ENCODE measurements at regions not wholly inside any gene's neighbourhood (a gene's known extent, or its start where the extent isn't known, plus 50 kb on each side); places are given as distances from the start of the nearest gene placed in this dataset.

GRCh38 chr18:8969639-8970390 lies 132.7 kb upstream of the NDUFV2 start:
- Histone ChIP-seq H2AK5ac (ENCODE audit: low read depth, low read length) (no peak overlapping the region), H2BK20ac (ENCODE audit: low read length) (no peak overlapping the region), H3K4me2 (ENCODE audit: insufficient read depth in 1 of 2, low read depth in 2 of 2, low read length in 2 of 2) (no peak overlapping the region), H3K79me2 (ENCODE audit: control insufficient read depth in 1 of 2, insufficient read depth in 2 of 2, low read length in 2 of 2) (no peaks in the 10 kb centered on the region), H3K9ac (replicated peaks in 1 of 4; ENCODE audit: extremely low read depth in 1 of 4, low read depth in 3 of 4, low read length in 3 of 4) (no peak overlapping the region; a peak in 1 of 7 replicates), H3K4me3 (ENCODE audit: extremely low read depth in 1 of 4, insufficient read depth in 2 of 4, low read depth in 3 of 4, low read length in 4 of 4) (no peak overlapping the region), H2BK120ac (replicated peaks; ENCODE audit: low read depth, low read length) (no peak overlapping the region), H2AFZ (ENCODE audit: low read length) (no peak overlapping the region), H3K79me1 (ENCODE audit: low read depth, low read length) (no peaks in the 10 kb centered on the region), H3K18ac (ENCODE audit: extremely low read depth, low read length) (peak overlapping the region; percentile 32; the same call in 1 of the 2 replicates), H3K9me3 (ENCODE audit: insufficient read depth in 2 of 2, low read depth in 1 of 2, low read length in 1 of 2) (no peaks in the 10 kb centered on the region), H4K5ac (ENCODE audit: insufficient read length, low read depth, low read length) (no peak overlapping the region), H4K8ac (ENCODE audit: extremely low read depth, insufficient read depth, low read length) (no peak overlapping the region), H3K27me3 (replicated peaks in 1 of 4; ENCODE audit: control insufficient read depth in 3 of 4, extremely low read depth in 1 of 4, insufficient read depth in 3 of 4, low read length in 3 of 4) (no peaks in the 10 kb centered on the region; a peak in 1 of 7 replicates), H2BK5ac (ENCODE audit: low read depth, low read length) (no peak overlapping the region; the same call in 1 of the 2 replicates), H3K27ac (ENCODE audit: low read depth, low read length) (no peak overlapping the region), H3K14ac (ENCODE audit: insufficient read length) (no peak overlapping the region), H3K36me3 (ENCODE audit: control insufficient read depth in 2 of 4, insufficient read depth in 4 of 4, low read length in 3 of 4) (no peaks in the 10 kb centered on the region), H2BK15ac (ENCODE audit: low read length) (no peak overlapping the region), H3K23ac (ENCODE audit: insufficient read length) (no peak overlapping the region), H2BK12ac (ENCODE audit: low read depth, low read length) (no peak overlapping the region), H3K56ac (replicated peaks; ENCODE audit: insufficient read length, low read depth, low read length) (no peak overlapping the region), H4K91ac (replicated peaks; ENCODE audit: insufficient read length, low read length) (no peak overlapping the region), H3K4me1 (replicated peaks in 1 of 4; ENCODE audit: control insufficient read depth in 3 of 4, insufficient read depth in 4 of 4, low read length in 3 of 4) (peaks cover 0 to 5% (median 0%) of the 10 kb centered on the region in 4 experiments; a peak in 3 of 7 replicates), H4K20me1 (replicated peaks in 1 of 2; ENCODE audit: control insufficient read depth in 1 of 2, insufficient read depth in 2 of 2, low read length in 2 of 2) (no peaks in the 10 kb centered on the region), H3K23me2 (ENCODE audit: low read depth, low read length) (peaks cover 2% of the 10 kb centered on the region; the same call in 1 of the 2 replicates), H3K4ac (replicated peaks; ENCODE audit: insufficient read length, low read depth, low read length) (peak overlapping the region; percentile 69)
- CTCF ChIA-PET (ENCODE audit: partially characterized antibody), result interaction anchor here (0.5 to 1.5 kb wide), 4 partner anchors 12 to 37 kb away, joined by 3 to 5 read pairs (median 3); no protein-coding TSS in a partner anchor
- DNase-seq (ENCODE audit: low read depth in 1 of 2, low spot score in 2 of 2) (no peak), FAIRE-seq (no peak)
- 78% methylated on average over 3 of the region's 4 CpGs; no CpG with 5 or more reads in 1 of the 2 experiments for WGBS, 2 experiments (ENCODE audit: extremely low coverage in 1 of 2, insufficient coverage in 1 of 2, insufficient read length in 1 of 2, insufficient replicate concordance in 2 of 2, low coverage in 1 of 2, low lambda C conversion rate in 2 of 2, missing lambda C conversion rate in 1 of 2)
- POLR2A ChIA-PET (ENCODE audit: partially characterized antibody), result interaction anchor here (1.4 to 1.7 kb wide), 2 partner anchors 10 to 14 kb away, joined by 4 read pairs; no protein-coding TSS in a partner anchor
- TF ChIP-seq SP4 (IDR thresholded peaks at IDR 0.05; ENCODE audit: low read length) (no peak), CEBPB (IDR thresholded peaks at IDR 0.05; ENCODE audit: low read depth, low read length) (no peak), BACH1 (IDR thresholded peaks at IDR 0.05; ENCODE audit: low read length) (no peak), FOSL1 (IDR thresholded peaks at IDR 0.05; ENCODE audit: insufficient read depth, low read depth, low read length) (no peak)

Measured in H1 (cell line).